SK-MEL-5 (cell line): ENCODE measurements at regions not wholly inside any gene's neighbourhood (a gene's known extent, or its start where the extent isn't known, plus 50 kb on each side); places are given as distances from the start of the nearest gene placed in this dataset.

ENCODE experiments used
- DNase-seq: peaks from one replicate; pipeline ENCODE4 v3.0.0-alpha.2; 2016; ENCODE audit warnings: low read depth, low spot score
- in situ Hi-C: cut with HindIII; loops from 2 replicates; pipeline ENCODE4 v1.10.0; 2016; ENCODE audit warnings: low sequenced_read_pairs, high pct_unique_total_duplicates, low pct_unique_long_range_greater_than_20kb

- no peak for DNase-seq
- in situ Hi-C loops: no loop called here
These were observed 182.2 kb downstream of the PALM2AKAP2 start for GRCh38 chr9:109962215-109962614.

- no peak for DNase-seq
- in situ Hi-C loops: no loop called here
These were observed 183.1 kb downstream of the PALM2AKAP2 start for GRCh38 chr9:109963079-109963478.

GRCh38 chr9:109966643-109967368 lies 186.8 kb downstream of the PALM2AKAP2 start:
- DNase-seq: no peak
- in situ Hi-C loops: no loop called here

- DNase-seq: no peak
- in situ Hi-C loops: no loop called here
These were observed 187.9 kb downstream of the PALM2AKAP2 start for GRCh38 chr9:109967651-109968642.

- in situ Hi-C loops: no loop called here
- peak; percentile 21 for DNase-seq
These were observed 189.0 kb downstream of the PALM2AKAP2 start for GRCh38 chr9:109969011-109969410.

- no peak for DNase-seq
- in situ Hi-C loops: no loop called here
These were observed 189.7 kb downstream of the PALM2AKAP2 start for GRCh38 chr9:109969573-109970237.

GRCh38 chr9:109971226-109971625 lies 191.2 kb downstream of the PALM2AKAP2 start:
- in situ Hi-C loops: no loop called here

GRCh38 chr9:109972026-109972882 lies 192.3 kb downstream of the PALM2AKAP2 start:
- DNase-seq: peak; percentile 4
- in situ Hi-C loops: no loop called here

More at GRCh38 chr9:109971226-109971625, 191.2 kb downstream of the PALM2AKAP2 start:
- no peak for DNase-seq

- no peak for DNase-seq
- in situ Hi-C loops: no loop called here
These were observed 193.3 kb downstream of the PALM2AKAP2 start for GRCh38 chr9:109973336-109973735.

- in situ Hi-C loops: no loop called here
These were observed 194.3 kb downstream of the PALM2AKAP2 start for GRCh38 chr9:109974143-109974917.

GRCh38 chr9:109974918-109975276 lies 194.9 kb downstream of the PALM2AKAP2 start:
- in situ Hi-C loops: no loop called here

More at GRCh38 chr9:109974143-109974917, 194.3 kb downstream of the PALM2AKAP2 start:
- DNase-seq: no peak

GRCh38 chr9:109975574-109976295 lies 195.7 kb downstream of the PALM2AKAP2 start:
- in situ Hi-C loops: no loop called here
- DNase-seq: no peak

More at GRCh38 chr9:109974918-109975276, 194.9 kb downstream of the PALM2AKAP2 start:
- DNase-seq: no peak

- DNase-seq: no peak
- in situ Hi-C loops: no loop called here
These were observed 196.3 kb downstream of the PALM2AKAP2 start for GRCh38 chr9:109976303-109976702.

GRCh38 chr9:109977521-109977920 lies 197.5 kb downstream of the PALM2AKAP2 start:
- no peak for DNase-seq
- in situ Hi-C loops: no loop called here

GRCh38 chr9:109981091-109981490 lies 201.1 kb downstream of the PALM2AKAP2 start:
- no peak for DNase-seq
- in situ Hi-C loops: no loop called here

- in situ Hi-C loops: no loop called here
- DNase-seq: no peak
These were observed 206.6 kb downstream of the PALM2AKAP2 start for GRCh38 chr9:109986521-109986991.
